OCI-LY7 (cell line): ENCODE measurements at regions not wholly inside any gene's neighbourhood (a gene's known extent, or its start where the extent isn't known, plus 50 kb on each side); places are given as distances from the start of the nearest gene placed in this dataset.
"Not testable (repeated sequence)": the region's sequence is repeated elsewhere in the genome, so short reads cannot be mapped to it uniquely, and the experiment has no call there.

Experiments
- BruUV-seq: library from RNA; stranded (reverse); fragments of 400-500 nt; replicated peaks from 2 replicates; lab custom pipeline; 2021; lab: Mats Ljungman, UMichigan
- CTCF ChIA-PET: fragments of 300-600 bp; sonication (Branson Sonifier 250); formaldehyde crosslinking; loops from one replicate; lab custom pipeline; 2022; ENCODE audit warnings: antibody characterized with exemption; ENCODE audit not compliant: unreplicated experiment; lab: Charles Lee
- POLR2A ChIA-PET: fragments of 300-600 bp; sonication (Branson Sonifier 250); formaldehyde crosslinking; loops from one replicate; lab custom pipeline; 2022; ENCODE audit warnings: antibody characterized with exemption; lab: Charles Lee
- DNase-seq: peaks from one replicate; pipeline ENCODE4 v3.0.0-alpha.2; 2015; ENCODE audit warnings: low spot score
- H2AFZ ChIP-seq: fragments of 200-600 bp; sonication (generic), shearing (Covaris generic); 2 replicates; pipeline ENCODE4 v1.6.1; 2014; ENCODE audit warnings: mild to moderate bottlenecking, antibody characterized with exemption, low read length, moderate library complexity
- H3K27ac ChIP-seq: fragments of 200-600 bp; sonication (generic); 2 replicates; pipeline ENCODE4 v1.5.1; 2014; ENCODE audit warnings: mixed run types, low read depth, mild to moderate bottlenecking, moderate library complexity, low read length, inconsistent platforms; ENCODE audit not compliant: poor library complexity, severe bottlenecking
- H3K36me3 ChIP-seq: fragments of 200-600 bp; sonication (generic); 2 replicates; pipeline ENCODE4 v1.6.1; 2014; ENCODE audit warnings: mild to moderate bottlenecking, antibody characterized with exemption, low read length, moderate library complexity, mixed read lengths; ENCODE audit not compliant: insufficient read depth
- H3K4me1 ChIP-seq: fragments of 200-600 bp; sonication (generic); 2 replicates; pipeline ENCODE4 v1.5.1; 2014; ENCODE audit warnings: mild to moderate bottlenecking, low read length; ENCODE audit not compliant: insufficient read depth, poor library complexity, severe bottlenecking
- H3K4me2 ChIP-seq: fragments of 200-600 bp; sonication (generic); 2 replicates; pipeline ENCODE4 v1.6.1; 2014; ENCODE audit warnings: mild to moderate bottlenecking, low read length
- H3K4me3 ChIP-seq: fragments of 200-600 bp; sonication (generic); 2 replicates; pipeline ENCODE4 v1.5.1; 2014; ENCODE audit warnings: mild to moderate bottlenecking, low read depth, low read length; ENCODE audit not compliant: poor library complexity, severe bottlenecking
- H3K79me2 ChIP-seq: fragments of 200-600 bp; sonication (generic); 2 replicates; pipeline ENCODE4 v1.6.1; 2016; ENCODE audit warnings: low read depth, mild to moderate bottlenecking, low read length, moderate library complexity, mixed read lengths; ENCODE audit not compliant: insufficient read depth
- H3K9me2 ChIP-seq: fragments of 200-600 bp; sonication (generic); 2 replicates; pipeline ENCODE4 v1.6.1; 2016; ENCODE audit warnings: mild to moderate bottlenecking, low read length, mixed read lengths; ENCODE audit not compliant: insufficient read depth
- H3K9me3 ChIP-seq: fragments of 200-600 bp; sonication (generic); 2 replicates; pipeline ENCODE4 v1.6.1; 2014; ENCODE audit warnings: mild to moderate bottlenecking, mixed run types, low read length, mixed read lengths
- H4K20me1 ChIP-seq: fragments of 200-600 bp; sonication (generic); 2 replicates; pipeline ENCODE4 v1.6.1; 2014; ENCODE audit warnings: mild to moderate bottlenecking, antibody characterized with exemption, low read length, moderate library complexity, mixed read lengths; ENCODE audit not compliant: insufficient read depth
- CTCF ChIP-seq: fragments of 200-600 bp; sonication (generic); conservative IDR thresholded peaks from 2 replicates; pipeline ENCODE4 v1.5.1; 2014; ENCODE audit warnings: mild to moderate bottlenecking, antibody characterized with exemption, low read length, moderate library complexity, mixed read lengths
- EZH2phosphoT487 ChIP-seq: fragments of 200-600 bp; sonication (generic); IDR thresholded peaks from 2 replicates; pipeline ENCODE4 v1.6.1; 2018; ENCODE audit warnings: low read depth, borderline replicate concordance, mild to moderate bottlenecking, mixed run types, antibody characterized with exemption, low read length, moderate library complexity, mixed read lengths
- intact Hi-C: fragments of 100-400 bp; cut with micrococcal nuclease; formaldehyde crosslinking; loops from one replicate; pipeline ENCODE4 v1.10.0; 2022; ENCODE audit not compliant: unreplicated experiment

GRCh38 chr11:106524436-106524835 is 447.0 kb downstream of the AASDHPPT start:
- intact Hi-C loops = no loop called here
- Histone ChIP-seq H3K27ac (no peak overlapping the region), H2AFZ (no peak overlapping the region), H3K4me2 (no peak overlapping the region), H3K4me1 (no peaks in the 10 kb centered on the region), H4K20me1 (no peaks in the 10 kb centered on the region), H3K9me3 (no peaks in the 10 kb centered on the region), H3K4me3 (no peak overlapping the region), H3K79me2 (no peaks in the 10 kb centered on the region), H3K36me3 (no peaks in the 10 kb centered on the region), H3K9me2 (no peaks in the 10 kb centered on the region)
- CTCF ChIA-PET = no interaction called here
- POLR2A ChIA-PET = interaction anchor here (1.0 kb wide), 1 partner anchor 8 kb away, joined by 3 read pairs; no protein-coding TSS in a partner anchor
- no peak for DNase-seq
- no TSS peak for BruUV-seq
- TF ChIP-seq EZH2phosphoT487 = no peak
- TF ChIP-seq CTCF = no peak

GRCh38 chr11:106531648-106532047 is 454.2 kb downstream of the AASDHPPT start:
- H3K79me2 ChIP-seq, H3K9me2 ChIP-seq, BruUV-seq, H3K36me3 ChIP-seq, H3K9me3 ChIP-seq, DNase-seq, CTCF ChIA-PET, H3K4me2 ChIP-seq, H4K20me1 ChIP-seq, intact Hi-C loops, H2AFZ ChIP-seq, H3K4me1 ChIP-seq, H3K4me3 ChIP-seq, H3K27ac ChIP-seq: not testable (repeated sequence)
- POLR2A ChIA-PET = interaction anchor here (0.7 kb wide), 1 partner anchor 8 kb away, joined by 3 read pairs; no protein-coding TSS in a partner anchor

GRCh38 chr11:106533046-106533445 is 455.6 kb downstream of the AASDHPPT start:
- Histone ChIP-seq H3K36me3 (no peaks in the 10 kb centered on the region), H3K4me2 (no peak overlapping the region), H3K4me3 (no peak overlapping the region), H3K9me3 (no peaks in the 10 kb centered on the region), H3K4me1 (no peaks in the 10 kb centered on the region), H3K27ac (no peak overlapping the region), H2AFZ (no peak overlapping the region), H3K9me2 (no peaks in the 10 kb centered on the region), H4K20me1 (no peaks in the 10 kb centered on the region), H3K79me2 (no peaks in the 10 kb centered on the region)
- POLR2A ChIA-PET = no interaction called here
- no TSS peak for BruUV-seq
- intact Hi-C loops = no loop called here
- CTCF ChIA-PET = no interaction called here
- TF ChIP-seq EZH2phosphoT487 = no peak
- TF ChIP-seq CTCF = no peak
- DNase-seq = no peak
